ENCODE measurements at regions not wholly inside any gene's neighbourhood (a gene's known extent, or its start where the extent isn't known, plus 50 kb on each side); places are given as distances from the start of the nearest gene placed in this dataset.
A peak's percentile ranks its signal among the peaks of the same experiment; 100 is the strongest.

DNA sequence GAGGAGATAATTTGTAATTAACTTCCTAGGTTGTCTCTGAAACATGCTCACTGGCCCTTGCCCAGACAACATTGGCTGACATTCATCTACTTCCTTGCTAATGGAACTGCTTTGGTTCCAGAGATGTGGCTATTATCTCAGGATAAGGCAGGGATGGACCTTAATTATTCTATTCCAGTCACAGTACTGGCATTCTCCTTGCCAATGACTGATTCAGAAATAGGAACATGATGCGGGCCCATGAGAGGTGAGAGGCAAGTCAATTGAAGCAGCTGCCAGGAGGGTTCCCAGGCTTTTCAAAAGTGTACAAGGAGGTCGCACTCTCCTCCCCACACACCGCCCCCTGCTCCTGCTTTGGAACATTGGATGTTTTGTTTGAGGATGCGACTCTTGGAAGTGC, 109.6 kb upstream of the DGKB start:
- no peak overlapping the region for H2AFZ ChIP-seq
- no TSS peak for BruUV-seq (replicated peaks)
- no peak overlapping the region for H3K27ac ChIP-seq
- H3K36me3 ChIP-seq (ENCODE audit: low read depth): no peaks in the 10 kb centered on the region
- no peaks in the 10 kb centered on the region for H3F3A ChIP-seq (ENCODE audit: insufficient read depth, low read depth)
- H3K9me3 ChIP-seq (ENCODE audit: insufficient read depth, low read depth): no peaks in the 10 kb centered on the region
- no peak overlapping the region for H3K4me2 ChIP-seq
- no peak for TF ChIP-seq EZH2 (IDR thresholded peaks at IDR 0.05; ENCODE audit: low read depth)
- TF ChIP-seq CTCF (conservative IDR thresholded peaks at IDR 0.05): no peak
- DNase-seq: no peak
- CTCF ChIA-PET: no interaction called here
- no peak overlapping the region for H3K4me3 ChIP-seq
- no peaks in the 10 kb centered on the region for H3K79me2 ChIP-seq (ENCODE audit: low read depth)
- H3K9me2 ChIP-seq (ENCODE audit: insufficient read depth): no peaks in the 10 kb centered on the region
- POLR2A ChIA-PET (ENCODE audit: unreplicated experiment): no interaction called here
- intact Hi-C loops (cut with micrococcal nuclease; ENCODE audit: unreplicated experiment): loop anchor here (10.0 kb wide), 1 partner anchor 1053 kb away; no protein-coding TSS in a partner anchor
- H3K27me3 ChIP-seq (ENCODE audit: insufficient read depth, low read depth): no peaks in the 10 kb centered on the region
- H4K20me1 ChIP-seq (ENCODE audit: insufficient read depth): no peaks in the 10 kb centered on the region
- H3K4me1 ChIP-seq (replicated peaks; ENCODE audit: insufficient read depth): no peaks in the 10 kb centered on the region; the same call in 1 of the 2 replicates

GRCh38 chr7:15011289-15011688, 108.7 kb upstream of the DGKB start:
- POLR2A ChIA-PET (ENCODE audit: unreplicated experiment): no interaction called here

DNA sequence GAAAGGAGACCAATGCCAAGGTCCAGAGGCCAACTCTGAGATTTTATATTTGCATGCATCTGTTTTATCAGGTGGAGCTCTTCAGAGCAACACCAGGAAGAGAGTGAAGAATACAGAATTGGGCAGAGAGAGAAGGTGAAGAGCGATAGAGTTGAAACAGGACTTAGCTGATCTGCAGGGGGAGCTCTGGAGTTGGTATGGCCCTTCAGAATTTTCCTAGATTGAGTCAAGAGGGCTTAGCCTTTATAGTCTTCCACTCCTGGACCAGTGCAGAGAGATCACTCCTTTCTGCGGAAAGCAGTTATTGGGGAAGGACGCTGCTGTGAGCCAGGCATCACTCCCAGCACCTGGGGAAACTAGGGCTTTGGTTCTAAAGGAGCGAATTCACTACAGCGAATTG, 105.0 kb upstream of the DGKB start:
- Histone ChIP-seq H3K9me3 (ENCODE audit: insufficient read depth, low read depth) (no peaks in the 10 kb centered on the region), H3K36me3 (ENCODE audit: low read depth) (no peaks in the 10 kb centered on the region), H3K4me1 (replicated peaks; ENCODE audit: insufficient read depth) (no peaks in the 10 kb centered on the region), H3K4me2 (no peak overlapping the region), H3K27ac (no peak overlapping the region), H3F3A (ENCODE audit: insufficient read depth, low read depth) (no peaks in the 10 kb centered on the region), H2AFZ (no peak overlapping the region), H3K9me2 (ENCODE audit: insufficient read depth) (no peaks in the 10 kb centered on the region), H3K27me3 (ENCODE audit: insufficient read depth, low read depth) (no peaks in the 10 kb centered on the region), H4K20me1 (ENCODE audit: insufficient read depth) (no peaks in the 10 kb centered on the region), H3K79me2 (ENCODE audit: low read depth) (no peaks in the 10 kb centered on the region), H3K4me3 (no peak overlapping the region)
- BruUV-seq (replicated peaks): no TSS peak
- DNase-seq: no peak
- ChIA-PET POLR2A (ENCODE audit: unreplicated experiment) (no interaction called here), CTCF (no interaction called here)
- no peak; the same call in 1 of the 2 replicates for TF ChIP-seq CTCF (conservative IDR thresholded peaks at IDR 0.05)
- TF ChIP-seq EZH2 (IDR thresholded peaks at IDR 0.05; ENCODE audit: low read depth): no peak
- intact Hi-C loops (cut with micrococcal nuclease; ENCODE audit: unreplicated experiment): no loop called here

More at GRCh38 chr7:15011289-15011688, 108.7 kb upstream of the DGKB start:
- Histone ChIP-seq H3K9me2 (ENCODE audit: insufficient read depth) (no peaks in the 10 kb centered on the region), H3F3A (ENCODE audit: insufficient read depth, low read depth) (no peaks in the 10 kb centered on the region), H2AFZ (peak overlapping the region; percentile 8; the same call in 1 of the 2 replicates), H3K27ac (no peak overlapping the region), H3K36me3 (ENCODE audit: low read depth) (no peaks in the 10 kb centered on the region), H3K4me2 (no peak overlapping the region), H3K79me2 (ENCODE audit: low read depth) (no peaks in the 10 kb centered on the region), H3K4me3 (no peak overlapping the region), H3K9me3 (ENCODE audit: insufficient read depth, low read depth) (no peaks in the 10 kb centered on the region), H3K4me1 (replicated peaks; ENCODE audit: insufficient read depth) (no peaks in the 10 kb centered on the region; the same call in 1 of the 2 replicates), H4K20me1 (ENCODE audit: insufficient read depth) (no peaks in the 10 kb centered on the region), H3K27me3 (ENCODE audit: insufficient read depth, low read depth) (no peaks in the 10 kb centered on the region)
- intact Hi-C loops (cut with micrococcal nuclease; ENCODE audit: unreplicated experiment): loop anchor here (10.0 kb wide), 1 partner anchor 1054 kb away; no protein-coding TSS in a partner anchor
- BruUV-seq (replicated peaks): no TSS peak
- CTCF ChIA-PET: no interaction called here
- no peak for TF ChIP-seq EZH2 (IDR thresholded peaks at IDR 0.05; ENCODE audit: low read depth)
- TF ChIP-seq CTCF (conservative IDR thresholded peaks at IDR 0.05): no peak
- DNase-seq: no peak
